ENCODE measurements at regions not wholly inside any gene's neighbourhood (a gene's known extent, or its start where the extent isn't known, plus 50 kb on each side); places are given as distances from the start of the nearest gene placed in this dataset.

DNA sequence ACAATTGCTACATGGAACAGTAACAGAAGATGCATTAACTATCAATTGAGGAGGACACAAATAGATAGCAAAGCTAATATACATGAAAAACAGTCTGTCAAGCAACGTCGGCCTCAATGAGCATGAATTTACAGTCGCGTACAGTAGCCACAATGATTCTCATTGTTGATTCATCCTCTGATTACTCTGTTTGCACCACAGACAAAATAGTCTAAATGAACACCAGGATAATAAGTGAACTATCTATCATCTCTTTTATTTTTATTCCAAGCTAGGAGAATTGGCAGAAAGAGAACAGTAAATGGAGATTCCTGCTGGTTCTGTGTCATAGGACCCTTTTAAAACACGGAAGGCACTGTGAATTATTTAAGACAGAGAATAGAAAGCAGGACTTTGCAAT lies 108.5 kb downstream of the EVX1 start:
- ATAC-seq, result no peak
- TF ChIP-seq PATZ1 (CRISPR knock-in tag; IDR thresholded peaks at IDR 0.05; ENCODE audit: borderline replicate concordance) (no peak), CSDC2 (CRISPR knock-in tag; IDR thresholded peaks at IDR 0.05) (no peak), ZNF70 (CRISPR knock-in tag; IDR thresholded peaks at IDR 0.05) (no peak), ZNF565 (CRISPR knock-in tag; conservative IDR thresholded peaks at IDR 0.05; ENCODE audit: low read depth) (no peak), ESRRG (CRISPR knock-in tag; IDR thresholded peaks at IDR 0.05) (no peak), ISL1 (CRISPR knock-in tag; IDR thresholded peaks at IDR 0.05) (no peak), ZFP3 (CRISPR knock-in tag; IDR thresholded peaks at IDR 0.05) (no peak), ZNF8 (CRISPR knock-in tag; IDR thresholded peaks at IDR 0.05) (no peak), OSR1 (CRISPR knock-in tag; IDR thresholded peaks at IDR 0.05) (no peak)
- TF ChIP-seq, protein P1, sequence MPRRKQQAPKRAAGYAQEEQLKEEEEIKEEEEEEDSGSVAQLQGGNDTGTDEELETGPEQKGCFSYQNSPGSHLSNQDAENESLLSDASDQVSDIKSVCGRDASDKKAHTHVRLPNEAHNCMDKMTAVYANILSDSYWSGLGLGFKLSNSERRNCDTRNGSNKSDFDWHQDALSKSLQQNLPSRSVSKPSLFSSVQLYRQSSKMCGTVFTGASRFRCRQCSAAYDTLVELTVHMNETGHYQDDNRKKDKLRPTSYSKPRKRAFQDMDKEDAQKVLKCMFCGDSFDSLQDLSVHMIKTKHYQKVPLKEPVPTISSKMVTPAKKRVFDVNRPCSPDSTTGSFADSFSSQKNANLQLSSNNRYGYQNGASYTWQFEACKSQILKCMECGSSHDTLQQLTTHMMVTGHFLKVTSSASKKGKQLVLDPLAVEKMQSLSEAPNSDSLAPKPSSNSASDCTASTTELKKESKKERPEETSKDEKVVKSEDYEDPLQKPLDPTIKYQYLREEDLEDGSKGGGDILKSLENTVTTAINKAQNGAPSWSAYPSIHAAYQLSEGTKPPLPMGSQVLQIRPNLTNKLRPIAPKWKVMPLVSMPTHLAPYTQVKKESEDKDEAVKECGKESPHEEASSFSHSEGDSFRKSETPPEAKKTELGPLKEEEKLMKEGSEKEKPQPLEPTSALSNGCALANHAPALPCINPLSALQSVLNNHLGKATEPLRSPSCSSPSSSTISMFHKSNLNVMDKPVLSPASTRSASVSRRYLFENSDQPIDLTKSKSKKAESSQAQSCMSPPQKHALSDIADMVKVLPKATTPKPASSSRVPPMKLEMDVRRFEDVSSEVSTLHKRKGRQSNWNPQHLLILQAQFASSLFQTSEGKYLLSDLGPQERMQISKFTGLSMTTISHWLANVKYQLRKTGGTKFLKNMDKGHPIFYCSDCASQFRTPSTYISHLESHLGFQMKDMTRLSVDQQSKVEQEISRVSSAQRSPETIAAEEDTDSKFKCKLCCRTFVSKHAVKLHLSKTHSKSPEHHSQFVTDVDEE (CRISPR knock-in tag; IDR thresholded peaks at IDR 0.05), result no peak

DNA sequence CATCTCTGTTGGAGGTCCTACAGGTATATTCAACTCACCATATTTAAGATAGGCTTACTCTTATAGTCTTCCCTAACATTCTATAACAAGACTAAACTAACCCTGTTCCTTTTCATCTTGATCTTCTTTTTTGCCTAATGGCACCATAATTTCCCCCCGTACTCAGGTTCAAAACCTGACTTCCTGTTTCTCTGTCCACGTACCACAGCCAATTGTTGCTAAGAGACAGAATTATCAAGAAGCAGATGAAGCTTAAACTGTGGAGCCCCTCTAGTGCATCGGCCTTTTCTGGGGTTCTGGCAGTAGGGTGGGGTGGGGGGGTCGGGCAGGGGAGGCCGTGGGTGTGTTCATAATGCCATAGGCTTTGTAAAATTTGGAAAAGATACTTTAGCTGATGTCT lies 109.2 kb downstream of the EVX1 start:
- TF ChIP-seq ZC3H10 (CRISPR knock-in tag; IDR thresholded peaks at IDR 0.05) (no peak), BACH2 (CRISPR knock-in tag; IDR thresholded peaks at IDR 0.05; ENCODE audit: borderline replicate concordance) (no peak), TOX (CRISPR knock-in tag; IDR thresholded peaks at IDR 0.05; ENCODE audit: borderline replicate concordance) (no peak), ZNF565 (CRISPR knock-in tag; conservative IDR thresholded peaks at IDR 0.05; ENCODE audit: low read depth) (no peak), GLIS3 (CRISPR knock-in tag; IDR thresholded peaks at IDR 0.05) (no peak), POU6F1 (CRISPR knock-in tag; IDR thresholded peaks at IDR 0.05; ENCODE audit: borderline replicate concordance, low read depth) (no peak)

GRCh38 chr7:27359181-27360125 lies 116.9 kb downstream of the EVX1 start:
- no peak for ATAC-seq
- no peak for TF ChIP-seq ESRRG (CRISPR knock-in tag; IDR thresholded peaks at IDR 0.05)
- no peak for TF ChIP-seq SNAI2 (CRISPR knock-in tag; IDR thresholded peaks at IDR 0.05)
- TF ChIP-seq, protein P1 (CRISPR knock-in tag; IDR thresholded peaks at IDR 0.05), result no peak
- TF ChIP-seq POU6F1 (CRISPR knock-in tag; IDR thresholded peaks at IDR 0.05; ENCODE audit: borderline replicate concordance, low read depth), result no peak
- TF ChIP-seq ISL1 (CRISPR knock-in tag; IDR thresholded peaks at IDR 0.05), result no peak
- TF ChIP-seq CSDC2 (CRISPR knock-in tag; IDR thresholded peaks at IDR 0.05), result no peak
- no peak for TF ChIP-seq GLIS3 (CRISPR knock-in tag; IDR thresholded peaks at IDR 0.05)
- no peak for TF ChIP-seq BACH2 (CRISPR knock-in tag; IDR thresholded peaks at IDR 0.05; ENCODE audit: borderline replicate concordance)
- TF ChIP-seq TCF4 (CRISPR knock-in tag; IDR thresholded peaks at IDR 0.05; ENCODE audit: borderline replicate concordance), result no peak
- TF ChIP-seq ZNF565 (CRISPR knock-in tag; conservative IDR thresholded peaks at IDR 0.05; ENCODE audit: low read depth), result no peak
- no peak for TF ChIP-seq PATZ1 (CRISPR knock-in tag; IDR thresholded peaks at IDR 0.05; ENCODE audit: borderline replicate concordance)

More for the DNA sequence above, 109.2 kb downstream of the EVX1 start:
- no peak for ATAC-seq

All from SK-N-SH treated with all-trans-retinoic acid at 6 μM for 48 hours (cell line).